Fibroblast of villous mesenchyme (primary cell): ENCODE measurements at regions not wholly inside any gene's neighbourhood (a gene's known extent, or its start where the extent isn't known, plus 50 kb on each side); places are given as distances from the start of the nearest gene placed in this dataset.

Experiments used
- DNase-seq: peaks from one replicate; pipeline ENCODE4 v3.0.0-alpha.2; 2010; ENCODE audit warnings: low read depth
- H3K4me3 ChIP-seq: 2 replicates; pipeline ENCODE4 v1.5.1; 2011; ENCODE audit warnings: low read depth, mild to moderate bottlenecking, low read length
- TF ChIP-seq, protein P1 (sequence below): IDR thresholded peaks from 2 replicates; pipeline ENCODE4 v1.5.1; 2012; ENCODE audit warnings: low read depth, mild to moderate bottlenecking, low read length; ENCODE audit not compliant: insufficient read depth

DNA sequence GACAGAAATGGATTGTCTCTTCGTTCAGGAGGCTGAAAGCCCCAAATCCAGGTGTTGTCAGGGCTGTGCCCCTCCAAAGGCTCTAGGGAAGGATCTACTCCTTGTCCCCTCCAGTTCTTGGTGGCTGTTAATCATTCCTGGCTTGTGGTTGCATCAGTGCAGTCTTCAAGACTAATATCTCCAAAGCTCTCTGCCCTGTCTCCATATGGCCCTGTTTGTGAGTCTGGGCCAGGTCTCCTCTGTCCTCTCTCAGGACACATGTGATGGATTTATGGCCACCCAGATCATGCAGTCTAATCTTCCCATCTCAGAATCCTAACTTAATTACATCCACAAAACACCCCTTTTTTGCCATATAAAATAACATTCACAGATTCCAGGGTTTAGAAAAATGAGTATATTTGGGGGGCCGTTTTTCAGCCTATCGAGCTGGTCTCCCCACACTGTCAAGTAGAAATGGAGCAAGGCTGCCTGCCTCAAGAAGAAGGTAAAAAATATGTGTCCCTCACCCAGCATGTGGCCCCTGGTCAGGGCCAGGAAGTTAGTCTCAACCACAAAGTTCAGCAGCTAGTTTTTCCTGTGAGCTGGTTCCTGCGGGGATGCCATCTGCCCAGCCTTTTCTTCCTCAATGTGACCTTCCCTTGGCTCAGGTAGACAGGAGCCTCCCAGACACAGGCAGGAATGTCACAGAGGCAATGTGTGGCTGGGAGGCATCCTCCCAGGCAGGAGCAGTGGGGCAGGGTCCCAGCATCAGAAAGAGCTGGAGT lies 509.4 kb downstream of the IRX1 start:
- no peak for DNase-seq
- TF ChIP-seq, protein P1, sequence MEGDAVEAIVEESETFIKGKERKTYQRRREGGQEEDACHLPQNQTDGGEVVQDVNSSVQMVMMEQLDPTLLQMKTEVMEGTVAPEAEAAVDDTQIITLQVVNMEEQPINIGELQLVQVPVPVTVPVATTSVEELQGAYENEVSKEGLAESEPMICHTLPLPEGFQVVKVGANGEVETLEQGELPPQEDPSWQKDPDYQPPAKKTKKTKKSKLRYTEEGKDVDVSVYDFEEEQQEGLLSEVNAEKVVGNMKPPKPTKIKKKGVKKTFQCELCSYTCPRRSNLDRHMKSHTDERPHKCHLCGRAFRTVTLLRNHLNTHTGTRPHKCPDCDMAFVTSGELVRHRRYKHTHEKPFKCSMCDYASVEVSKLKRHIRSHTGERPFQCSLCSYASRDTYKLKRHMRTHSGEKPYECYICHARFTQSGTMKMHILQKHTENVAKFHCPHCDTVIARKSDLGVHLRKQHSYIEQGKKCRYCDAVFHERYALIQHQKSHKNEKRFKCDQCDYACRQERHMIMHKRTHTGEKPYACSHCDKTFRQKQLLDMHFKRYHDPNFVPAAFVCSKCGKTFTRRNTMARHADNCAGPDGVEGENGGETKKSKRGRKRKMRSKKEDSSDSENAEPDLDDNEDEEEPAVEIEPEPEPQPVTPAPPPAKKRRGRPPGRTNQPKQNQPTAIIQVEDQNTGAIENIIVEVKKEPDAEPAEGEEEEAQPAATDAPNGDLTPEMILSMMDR: no peak
- H3K4me3 ChIP-seq: no peak overlapping the region

DNA sequence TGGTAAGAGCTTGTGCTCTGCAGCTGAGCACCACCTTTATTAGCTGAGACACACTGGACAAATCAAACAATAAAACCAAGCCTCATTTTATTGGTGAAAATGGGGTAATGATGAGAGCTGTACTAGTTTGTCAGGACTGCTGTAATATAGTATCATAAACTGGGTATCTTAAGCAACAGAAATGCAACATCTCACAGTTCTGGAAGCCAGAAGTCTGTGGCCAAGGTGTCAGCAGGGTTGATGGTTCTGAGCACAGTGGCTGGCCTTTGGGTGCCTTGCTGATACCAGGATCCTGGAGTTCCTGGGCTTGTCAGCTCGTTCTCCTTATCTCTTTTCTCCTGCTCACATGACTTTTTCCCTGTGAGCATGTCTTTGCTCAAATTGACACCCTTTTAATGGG lies 513.1 kb downstream of the IRX1 start:
- H3K4me3 ChIP-seq: no peak overlapping the region
- DNase-seq: no peak
- TF ChIP-seq, protein P1: no peak

DNA sequence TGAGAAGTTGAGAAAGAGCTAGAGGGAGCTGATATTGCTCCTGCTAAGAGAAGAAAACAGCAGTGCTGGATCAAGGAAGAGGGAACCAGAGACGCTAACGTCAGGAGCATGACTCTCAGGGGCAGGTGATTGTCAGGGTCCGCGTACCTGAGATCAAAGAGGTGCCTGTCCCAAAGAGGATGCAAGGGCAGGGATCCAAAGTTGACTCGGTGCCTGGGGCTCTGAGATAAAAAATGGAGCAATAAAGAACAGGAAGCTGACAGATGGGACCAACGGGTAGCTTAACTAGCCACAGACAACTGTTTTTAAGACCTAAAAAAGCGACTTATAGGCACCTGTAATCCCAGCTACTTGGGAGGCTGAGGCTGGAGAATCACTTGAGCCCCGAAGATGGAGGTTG lies 517.8 kb downstream of the IRX1 start:
- no peak overlapping the region for H3K4me3 ChIP-seq
- TF ChIP-seq, protein P1: no peak
- DNase-seq: no peak

DNA sequence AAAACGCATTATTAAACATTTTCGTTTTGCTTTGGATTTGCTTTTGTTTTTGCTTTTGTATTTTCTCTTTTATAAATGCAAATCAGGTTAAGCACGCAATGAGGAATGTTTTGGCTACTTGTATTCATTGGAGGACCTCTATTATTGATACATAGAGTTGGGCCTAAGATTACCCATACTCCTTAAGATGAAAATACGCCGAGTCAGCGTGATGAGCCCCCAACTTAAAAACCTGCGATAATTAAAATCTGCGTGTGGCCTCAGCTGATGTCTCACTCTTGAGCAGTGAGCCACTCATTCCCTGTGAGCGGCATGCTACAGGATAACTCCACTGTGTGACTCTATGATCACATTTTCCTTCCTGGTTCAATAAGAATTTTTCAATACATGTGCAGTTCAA lies 518.3 kb downstream of the IRX1 start:
- no peak for DNase-seq
- H3K4me3 ChIP-seq: no peak overlapping the region
- TF ChIP-seq, protein P1: no peak

DNA sequence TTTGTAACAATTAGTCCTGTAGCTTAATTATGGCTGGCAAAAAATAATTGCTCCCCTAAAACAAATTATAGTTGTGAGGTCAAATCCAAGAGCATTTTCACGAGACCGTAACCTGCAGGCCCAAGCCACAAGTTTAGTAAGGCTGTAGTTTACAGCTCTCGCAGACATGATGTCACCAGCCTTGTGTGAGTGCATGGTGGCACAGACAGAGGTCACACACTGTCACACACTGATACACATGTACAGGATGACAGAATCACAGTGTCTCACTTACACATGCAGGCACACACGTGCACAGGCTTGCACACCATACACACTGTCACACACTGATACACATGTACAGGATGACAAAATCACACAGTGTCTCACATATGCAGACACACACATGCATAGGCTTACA lies 518.8 kb downstream of the IRX1 start:
- DNase-seq: no peak
- no peak overlapping the region for H3K4me3 ChIP-seq
- TF ChIP-seq, protein P1: no peak

DNA sequence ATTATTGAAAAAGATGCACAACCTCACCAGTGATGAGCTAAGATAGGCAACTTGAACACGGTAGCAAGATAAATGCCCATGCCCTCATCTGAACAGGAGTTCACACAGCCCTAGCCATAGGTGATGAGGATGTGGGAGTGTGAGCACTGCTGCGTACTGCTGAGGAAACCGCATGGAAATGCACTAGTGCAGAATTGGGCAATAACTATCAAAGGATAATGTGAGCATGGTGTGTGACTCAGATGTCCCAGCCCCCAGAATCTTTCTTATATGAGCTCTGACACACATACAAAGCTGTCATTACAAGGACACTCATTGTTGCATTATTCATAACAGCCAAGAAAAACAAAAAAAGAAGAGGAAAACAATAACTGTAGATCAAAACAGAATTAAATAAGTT lies 521.2 kb downstream of the IRX1 start:
- no peak for DNase-seq
- TF ChIP-seq, protein P1: no peak
- no peak overlapping the region for H3K4me3 ChIP-seq
